ENCODE measurements at regions not wholly inside any gene's neighbourhood (a gene's known extent, or its start where the extent isn't known, plus 50 kb on each side); places are given as distances from the start of the nearest gene placed in this dataset.
"Not testable (repeated sequence)": the region's sequence is repeated elsewhere in the genome, so short reads cannot be mapped to it uniquely, and the experiment has no call there.

GRCh38 chr7:130789436-130789835, 55.4 kb upstream of the KLF14 start:
- no peak for DNase-seq
- no peak for ATAC-seq
- Histone ChIP-seq H3K4me1 (no peaks in the 10 kb centered on the region), H3K27me3 (no peaks in the 10 kb centered on the region), H3K36me3 (no peaks in the 10 kb centered on the region), H3K9me3 (no peaks in the 10 kb centered on the region), H3K27ac (no peak overlapping the region), H3K4me3 (no peak overlapping the region)
- 32% methylated on average over 3 of the region's 3 CpGs for WGBS (ENCODE audit: insufficient coverage, low coverage, low lambda C conversion rate, missing lambda C conversion rate)
- TF ChIP-seq POLR2A (IDR thresholded peaks at IDR 0.05) (no peak), CTCF (IDR thresholded peaks at IDR 0.05) (no peak)
- intact Hi-C loops (cut with DNase I) = no loop called here

- H3K27me3 ChIP-seq = no peaks in the 10 kb centered on the region
- intact Hi-C loops (cut with DNase I) = no loop called here
- no peaks in the 10 kb centered on the region for H3K9me3 ChIP-seq
- H3K4me3 ChIP-seq = no peak overlapping the region
- no peaks in the 10 kb centered on the region for H3K4me1 ChIP-seq
- no peak overlapping the region for H3K27ac ChIP-seq
- TF ChIP-seq CTCF (IDR thresholded peaks at IDR 0.05) = no peak
- no peak for TF ChIP-seq POLR2A (IDR thresholded peaks at IDR 0.05)
- no peak for DNase-seq
- ATAC-seq = no peak
- 82% methylated on average over 4 of the region's 4 CpGs for WGBS (ENCODE audit: insufficient coverage, low coverage, low lambda C conversion rate, missing lambda C conversion rate)
- no peaks in the 10 kb centered on the region for H3K36me3 ChIP-seq
Measured at GRCh38 chr7:130791746-130792145, 57.7 kb upstream of the KLF14 start.

GRCh38 chr7:130793855-130794618, 60.0 kb upstream of the KLF14 start:
- Histone ChIP-seq H3K36me3 (no peaks in the 10 kb centered on the region), H3K4me3 (no peak overlapping the region), H3K27me3 (no peaks in the 10 kb centered on the region), H3K27ac (no peak overlapping the region), H3K4me1 (no peaks in the 10 kb centered on the region), H3K9me3 (no peaks in the 10 kb centered on the region)
- intact Hi-C loops (cut with DNase I) = no loop called here
- DNase-seq (no peak), ATAC-seq (no peak)
- TF ChIP-seq CTCF (IDR thresholded peaks at IDR 0.05) = no peak
- TF ChIP-seq POLR2A (IDR thresholded peaks at IDR 0.05) = no peak
- WGBS (ENCODE audit: insufficient coverage, low coverage, low lambda C conversion rate, missing lambda C conversion rate) = 61% methylated on average over 9 of the region's 9 CpGs

DNA sequence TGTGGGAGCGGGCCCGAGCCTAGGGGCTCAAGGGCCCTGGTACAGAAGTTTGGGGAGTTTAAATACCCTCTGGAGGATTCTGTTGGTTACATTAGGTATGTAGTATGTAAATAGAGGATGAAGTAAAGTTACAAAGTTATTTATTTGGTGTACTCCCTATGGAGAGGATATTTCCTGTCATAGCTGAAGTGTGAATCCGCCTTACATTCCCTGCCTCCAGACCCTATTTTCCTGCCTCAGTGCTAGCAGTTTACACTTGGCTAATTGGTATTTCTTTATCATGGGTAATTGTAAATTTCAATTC, 60.6 kb upstream of the KLF14 start:
- Histone ChIP-seq H3K4me1 (no peaks in the 10 kb centered on the region), H3K27me3 (no peaks in the 10 kb centered on the region), H3K36me3 (no peaks in the 10 kb centered on the region), H3K4me3 (no peak overlapping the region), H3K9me3 (no peaks in the 10 kb centered on the region), H3K27ac (no peak overlapping the region)
- ATAC-seq (no peak), DNase-seq (no peak)
- intact Hi-C loops (cut with DNase I) = no loop called here
- WGBS (ENCODE audit: insufficient coverage, low coverage, low lambda C conversion rate, missing lambda C conversion rate) = 82% methylated on average over 3 of the region's 3 CpGs
- TF ChIP-seq POLR2A (IDR thresholded peaks at IDR 0.05) (no peak), CTCF (IDR thresholded peaks at IDR 0.05) (no peak)

DNA sequence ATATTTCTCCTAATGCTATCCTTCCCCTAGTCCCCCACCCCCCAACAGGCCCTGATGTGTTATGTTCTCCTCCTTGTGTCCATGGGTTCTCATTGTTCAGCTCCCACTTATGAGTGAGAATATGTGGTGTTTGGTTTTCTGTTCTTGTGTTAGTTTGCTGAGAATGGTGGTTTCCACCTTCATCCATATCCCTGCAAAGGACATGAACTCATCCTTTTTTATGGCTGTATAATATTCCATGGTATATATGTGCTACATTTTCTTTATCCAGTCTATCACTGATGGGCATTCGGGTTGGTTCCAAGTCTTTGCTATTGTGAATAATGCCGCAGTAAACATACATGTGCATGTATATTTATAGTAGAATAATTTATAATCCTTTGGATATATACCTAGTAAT, 62.4 kb upstream of the KLF14 start:
- H3K27ac ChIP-seq; DNase-seq; ATAC-seq; H3K27me3 ChIP-seq; H3K4me1 ChIP-seq; H3K9me3 ChIP-seq; intact Hi-C loops (cut with DNase I); H3K36me3 ChIP-seq; H3K4me3 ChIP-seq: not testable (repeated sequence)
- 88% methylated on average over 2 of the region's 2 CpGs for WGBS (ENCODE audit: insufficient coverage, low coverage, low lambda C conversion rate, missing lambda C conversion rate)
